ENCODE measurements at regions not wholly inside any gene's neighbourhood (a gene's known extent, or its start where the extent isn't known, plus 50 kb on each side); places are given as distances from the start of the nearest gene placed in this dataset.

GRCh38 chrX:115491766-115492165 is 69.2 kb upstream of the PLS3 start:
- TF ChIP-seq CTCF (IDR thresholded peaks at IDR 0.05 in 4 of 5, conservative IDR thresholded peaks at IDR 0.05 in 1 of 5) (no peak), POLR2A (IDR thresholded peaks at IDR 0.05) (no peak)
